Ureter (tissue), 1 donor: ENCODE measurements at regions not wholly inside any gene's neighbourhood (a gene's known extent, or its start where the extent isn't known, plus 50 kb on each side); places are given as distances from the start of the nearest gene placed in this dataset.
A peak's percentile ranks its signal among the peaks of the same experiment; 100 is the strongest.

Experiments used
- DNase-seq: peaks from one replicate; pipeline ENCODE4 v3.0.0-alpha.2; 2020; ENCODE audit warnings: low spot score
- donor health status: DM: yes; HTN: yes; CAD: no.

DNA sequence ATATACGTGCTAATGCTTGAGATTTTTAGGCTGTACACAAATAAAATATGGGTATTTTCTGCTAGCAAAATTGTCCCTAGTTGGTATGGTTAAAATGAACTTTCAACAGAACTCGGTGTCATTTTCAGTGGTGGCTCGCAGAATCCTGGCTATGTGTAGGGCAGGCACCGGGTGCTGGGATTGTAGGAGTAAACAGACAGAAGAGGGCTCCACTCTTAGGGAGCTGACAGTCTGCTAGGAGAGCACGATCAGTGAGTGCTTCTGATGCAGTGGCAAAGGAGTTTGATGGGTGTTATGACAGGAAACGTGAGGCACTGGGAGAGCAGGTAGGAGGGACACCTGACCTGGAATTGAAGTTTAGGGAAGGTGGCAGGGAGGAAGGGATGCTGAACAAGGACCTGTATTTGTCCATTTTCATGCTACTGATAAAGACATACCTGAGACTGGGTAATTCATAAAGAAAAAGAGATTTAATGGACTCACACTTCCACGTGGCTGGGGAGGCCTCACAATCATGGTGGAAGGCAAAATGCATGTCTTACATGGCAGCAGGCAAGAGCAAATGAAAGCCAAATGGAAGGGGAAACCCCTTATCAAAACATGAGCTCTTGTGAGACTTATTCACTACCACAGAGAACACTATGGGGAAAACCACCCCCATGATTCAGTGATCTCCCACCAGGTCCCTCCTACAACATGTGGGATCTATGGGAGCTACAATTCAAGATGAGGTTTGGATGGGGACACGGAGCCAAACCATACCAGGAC lies 105.4 kb upstream of the LCLAT1 start:
- DNase-seq = no peak

DNA sequence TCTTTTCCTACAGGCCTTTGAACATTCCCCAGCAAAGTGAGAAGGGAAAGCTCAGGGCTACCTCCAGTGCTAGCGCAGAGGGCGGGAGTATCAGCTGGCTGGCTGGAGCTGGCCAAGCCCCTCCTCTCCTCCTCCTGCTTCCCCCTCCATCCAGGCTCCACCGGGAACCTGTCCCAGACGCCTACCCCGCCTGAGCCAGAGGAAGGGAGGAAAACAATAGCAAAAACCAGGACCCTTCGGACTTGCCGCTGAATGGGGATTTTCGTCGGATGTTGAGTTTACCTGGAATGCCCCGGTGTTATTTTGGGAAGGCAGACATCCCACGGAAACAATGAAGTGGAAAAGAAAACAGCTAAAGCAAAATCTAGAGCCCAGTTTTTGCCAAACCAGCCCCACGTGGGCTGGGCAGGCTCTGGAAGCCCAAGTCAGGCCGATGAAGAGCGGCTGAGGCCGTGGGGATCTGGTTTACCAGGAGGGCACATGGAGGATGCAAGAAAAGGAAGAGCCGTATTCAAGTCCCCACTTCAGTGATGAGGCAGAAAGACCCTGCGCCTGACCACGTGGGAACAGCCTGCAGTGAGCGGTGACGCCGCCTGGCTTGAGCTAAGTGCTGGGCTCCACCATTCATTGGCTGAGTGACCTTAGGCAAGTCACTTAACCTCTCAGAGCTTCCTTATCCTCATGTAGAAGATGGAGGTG lies 100.4 kb upstream of the LCLAT1 start:
- peak; percentile 57 for DNase-seq

- DNase-seq = no peak
Observed at GRCh38 chr2:30348825-30349224, 98.2 kb upstream of the LCLAT1 start.

GRCh38 chr2:30349691-30350090 lies 97.4 kb upstream of the LCLAT1 start:
- DNase-seq = no peak

DNA sequence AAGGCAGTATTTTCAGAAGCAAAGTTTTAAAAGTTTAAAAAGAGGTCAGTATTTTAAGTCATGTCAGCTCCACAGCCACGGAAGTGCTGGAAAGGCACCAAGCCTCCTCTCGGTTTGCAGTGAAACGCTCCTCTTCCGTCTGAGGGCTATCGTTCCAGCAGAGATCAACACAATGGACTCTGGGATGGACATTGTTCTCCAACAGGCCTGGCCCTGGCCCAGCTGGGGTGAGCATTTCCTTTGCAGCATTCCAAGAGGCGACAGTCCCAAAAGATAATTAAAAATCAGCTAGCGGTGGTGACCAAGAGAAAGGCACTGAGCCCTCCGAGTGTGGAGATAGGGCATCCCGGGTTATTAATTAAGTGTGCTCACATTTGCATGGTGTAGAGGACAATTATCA lies 95.9 kb upstream of the LCLAT1 start:
- no peak for DNase-seq

DNA sequence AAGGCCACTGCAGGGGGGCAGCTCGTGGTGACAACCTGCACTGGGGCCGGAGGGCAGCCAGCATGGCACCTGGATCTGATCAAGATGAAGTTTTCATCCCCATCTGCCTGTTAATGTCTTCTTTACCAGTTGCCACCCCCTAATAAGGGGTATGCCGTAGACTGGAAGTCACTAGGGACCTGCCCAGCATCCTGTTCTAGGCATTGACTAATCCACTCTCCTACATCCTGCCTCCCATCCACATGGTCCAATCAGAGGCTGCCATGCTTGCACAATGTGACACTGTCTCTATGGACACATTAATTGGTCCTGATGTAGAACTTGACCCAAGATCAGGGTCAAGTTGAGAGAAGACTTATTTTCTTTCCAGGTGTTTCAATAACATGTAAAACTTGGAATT lies 95.1 kb upstream of the LCLAT1 start:
- no peak for DNase-seq

DNA sequence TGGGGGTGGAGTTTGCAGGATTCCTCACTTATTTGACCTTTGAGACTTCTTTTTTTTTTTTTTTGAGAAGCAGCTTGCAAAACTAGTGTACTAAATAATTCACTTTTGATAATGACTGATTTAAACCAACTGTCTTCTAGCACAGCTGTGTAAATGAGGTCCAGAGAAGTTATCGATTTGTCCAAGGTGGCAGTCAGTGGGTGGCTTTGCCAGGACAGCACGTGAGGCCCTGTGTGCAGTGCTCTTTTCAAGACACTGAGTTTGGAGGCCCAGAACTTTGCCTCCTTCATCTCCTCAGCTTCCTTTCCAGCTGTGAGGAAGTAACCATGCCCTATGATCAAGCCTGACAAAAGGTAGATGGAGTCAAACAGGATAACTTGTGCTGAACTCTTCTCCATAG lies 92.9 kb upstream of the LCLAT1 start:
- no peak for DNase-seq

- DNase-seq = no peak
Observed at GRCh38 chr2:30354621-30355020, 92.4 kb upstream of the LCLAT1 start.

DNA sequence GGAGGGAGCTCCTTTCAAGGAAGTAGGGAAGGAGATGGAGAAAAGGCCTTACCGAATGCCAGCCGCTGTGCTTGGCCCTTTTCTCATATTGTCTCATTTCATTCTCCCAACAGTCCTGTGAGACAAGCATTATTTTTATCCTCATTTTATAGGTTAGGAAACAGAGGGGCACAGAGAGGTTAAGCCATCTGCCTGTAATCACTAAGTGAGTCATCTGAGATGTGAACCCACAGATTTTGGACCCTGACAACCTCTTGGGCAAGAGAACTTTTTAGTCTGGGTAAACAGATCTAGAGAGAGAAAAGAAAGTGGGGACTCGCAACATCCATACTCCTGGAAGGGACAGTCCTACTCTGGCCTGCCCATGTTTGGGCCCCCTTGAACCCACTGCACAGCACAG lies 91.7 kb upstream of the LCLAT1 start:
- DNase-seq = no peak

- no peak for DNase-seq
Observed at GRCh38 chr2:30356071-30356470, 91.0 kb upstream of the LCLAT1 start.

- DNase-seq = no peak
Observed at GRCh38 chr2:30356776-30357175, 90.3 kb upstream of the LCLAT1 start.

GRCh38 chr2:30358351-30358750 lies 88.7 kb upstream of the LCLAT1 start:
- DNase-seq = no peak

- no peak for DNase-seq
Observed at GRCh38 chr2:30358842-30359241, 88.2 kb upstream of the LCLAT1 start.

GRCh38 chr2:30359644-30360167 lies 87.3 kb upstream of the LCLAT1 start:
- DNase-seq = peak; percentile 65

- DNase-seq = no peak
Observed at GRCh38 chr2:30361751-30362394, 85.2 kb upstream of the LCLAT1 start.

DNA sequence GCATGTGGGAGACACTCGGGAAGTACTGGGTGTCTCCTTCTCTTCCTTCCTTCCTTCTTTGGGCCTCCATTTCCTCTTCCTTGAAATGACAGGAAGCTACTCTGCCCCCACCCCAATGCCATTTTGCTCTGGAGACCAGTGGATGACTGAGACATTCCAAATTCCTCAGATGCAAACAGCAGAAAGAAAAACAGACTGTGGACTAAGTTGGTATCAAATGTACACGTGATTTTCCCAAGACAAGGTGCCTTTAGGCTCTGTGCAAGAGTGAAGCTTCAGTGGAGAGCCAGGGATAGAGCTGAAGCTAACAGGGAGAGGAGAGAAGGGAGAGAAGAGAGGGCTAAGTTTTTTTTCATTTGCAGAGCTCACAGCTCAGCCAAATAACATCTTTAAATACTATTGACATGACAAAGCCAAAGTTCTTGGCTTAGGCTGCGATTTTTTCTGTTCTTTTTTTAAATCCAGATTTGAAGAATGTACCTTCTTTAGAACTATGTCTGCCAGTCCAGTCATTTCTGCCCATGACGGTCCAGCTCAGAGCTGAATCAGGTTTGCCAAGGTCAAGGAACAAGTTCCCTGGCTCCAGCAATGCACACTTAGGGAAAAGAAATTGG lies 84.5 kb upstream of the LCLAT1 start:
- peak; percentile 37 for DNase-seq

DNA sequence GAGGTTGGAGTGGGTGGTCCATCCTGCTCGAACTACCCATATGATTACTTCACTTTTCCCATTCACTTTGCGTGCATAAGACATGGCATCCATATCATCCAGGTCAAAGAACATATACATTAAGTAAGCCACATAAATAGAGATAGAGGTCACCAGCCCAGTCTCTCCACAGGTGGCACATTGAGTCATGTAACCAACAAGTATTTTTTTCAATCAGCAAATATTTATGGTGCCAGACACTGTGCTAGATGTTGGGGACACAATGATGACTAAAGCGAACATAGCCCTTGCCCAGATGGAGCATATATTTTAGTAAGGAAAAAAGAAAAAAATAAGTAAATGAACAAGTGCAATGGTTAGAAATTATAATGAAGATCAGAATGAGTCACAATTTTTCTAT lies 83.6 kb upstream of the LCLAT1 start:
- no peak for DNase-seq

- no peak for DNase-seq
Observed at GRCh38 chr2:30365201-30365600, 81.8 kb upstream of the LCLAT1 start.

- DNase-seq = peak; percentile 38
Observed at GRCh38 chr2:30366199-30366691, 80.8 kb upstream of the LCLAT1 start.

DNA sequence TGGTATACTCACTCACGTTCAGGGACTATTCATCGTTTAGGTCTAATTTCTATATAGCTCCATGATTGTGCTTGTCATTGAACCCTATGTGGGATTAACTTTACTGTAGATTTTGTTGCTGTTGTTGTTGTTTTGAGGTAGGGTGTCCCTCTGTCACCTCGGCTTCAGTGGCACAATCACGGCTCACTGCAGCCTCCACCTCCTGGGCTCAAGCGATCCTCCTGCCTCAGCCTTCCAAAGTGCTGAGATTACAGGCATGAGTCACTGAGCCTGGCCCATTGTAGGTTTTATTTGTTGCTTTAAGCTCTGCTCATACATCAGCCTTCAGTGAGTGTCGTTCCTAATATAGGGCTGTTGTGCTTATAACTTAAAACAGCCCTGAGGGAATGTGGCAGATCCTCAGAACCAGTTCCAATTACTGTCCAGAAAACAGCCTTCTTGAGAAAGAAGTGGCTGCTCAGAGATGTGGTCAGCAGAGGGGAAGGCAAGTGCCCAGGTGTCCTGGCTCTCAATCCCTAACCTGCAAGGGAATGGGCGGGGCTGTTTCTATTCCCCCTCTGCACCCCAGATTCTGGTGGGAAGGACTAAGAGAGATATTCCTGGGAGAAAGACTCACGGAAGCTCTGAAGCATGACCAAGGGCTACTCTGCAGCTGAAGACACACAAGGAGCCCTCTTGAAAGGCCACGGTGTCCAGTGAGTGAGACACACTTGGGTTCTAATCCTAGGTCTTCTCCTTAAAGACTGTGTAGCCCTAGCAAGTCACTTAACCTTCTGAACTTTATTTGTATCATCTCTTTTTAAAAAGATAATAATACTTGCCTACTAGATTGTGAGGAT lies 79.6 kb upstream of the LCLAT1 start:
- peak; percentile 20 for DNase-seq

DNA sequence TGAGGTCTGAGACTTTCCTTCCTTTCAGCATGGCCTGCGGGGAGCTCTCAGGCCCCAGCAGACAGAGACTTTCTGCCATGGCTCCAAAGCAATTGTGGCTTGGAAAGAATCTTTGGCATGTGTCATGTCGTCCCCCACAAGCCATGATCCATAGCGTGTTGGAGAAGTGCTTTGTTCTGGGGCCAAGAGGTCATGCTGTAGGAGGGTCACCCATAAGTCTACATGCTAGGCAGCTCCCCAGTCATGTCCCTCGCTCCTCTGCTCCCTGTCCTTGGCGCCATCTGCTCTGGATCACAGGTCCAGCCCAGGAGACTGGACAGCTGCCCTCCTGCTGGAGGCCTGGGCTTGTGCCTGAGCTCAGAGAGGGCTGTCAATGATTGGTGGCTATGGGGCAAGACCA lies 78.8 kb upstream of the LCLAT1 start:
- no peak for DNase-seq
